GM21528 (cell line): ENCODE measurements at regions not wholly inside any gene's neighbourhood (a gene's known extent, or its start where the extent isn't known, plus 50 kb on each side); places are given as distances from the start of the nearest gene placed in this dataset.
"Not testable (repeated sequence)": the region's sequence is repeated elsewhere in the genome, so short reads cannot be mapped to it uniquely, and the experiment has no call there.

Source experiments
- ATAC-seq: cut with Tn5 transposase; IDR thresholded peaks from one replicate; pipeline ENCODE4 v1.9.1; 2021; ENCODE audit warnings: mild to moderate bottlenecking, moderate library complexity; ENCODE audit not compliant: unreplicated experiment, low FRiP score

- ATAC-seq = not testable (repeated sequence)
Measured at GRCh38 chr11:67878666-67879065, 125.2 kb downstream of the UNC93B1 start.

GRCh38 chr11:67877316-67877715, 126.6 kb downstream of the UNC93B1 start:
- not testable (repeated sequence) for ATAC-seq

DNA sequence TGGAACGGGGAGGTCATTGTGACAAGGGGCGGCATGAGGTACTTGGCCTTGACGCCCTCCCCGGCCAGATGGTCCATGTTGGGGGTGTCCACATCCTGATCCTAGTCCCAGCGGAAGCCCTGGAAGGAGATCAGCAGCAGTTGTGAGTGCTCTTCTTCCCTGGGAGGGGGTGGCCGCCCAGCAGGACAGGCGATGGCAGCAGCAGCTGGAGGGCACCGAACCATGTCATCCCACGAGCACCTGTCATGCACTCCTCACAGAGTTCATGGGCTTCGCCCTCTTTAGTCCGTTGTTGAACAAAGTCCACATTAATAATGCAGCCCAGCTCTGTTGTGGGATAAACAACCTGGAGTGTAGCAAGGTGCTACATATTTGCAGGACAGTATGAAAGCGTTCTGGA, 130.7 kb downstream of the UNC93B1 start:
- not testable (repeated sequence) for ATAC-seq

DNA sequence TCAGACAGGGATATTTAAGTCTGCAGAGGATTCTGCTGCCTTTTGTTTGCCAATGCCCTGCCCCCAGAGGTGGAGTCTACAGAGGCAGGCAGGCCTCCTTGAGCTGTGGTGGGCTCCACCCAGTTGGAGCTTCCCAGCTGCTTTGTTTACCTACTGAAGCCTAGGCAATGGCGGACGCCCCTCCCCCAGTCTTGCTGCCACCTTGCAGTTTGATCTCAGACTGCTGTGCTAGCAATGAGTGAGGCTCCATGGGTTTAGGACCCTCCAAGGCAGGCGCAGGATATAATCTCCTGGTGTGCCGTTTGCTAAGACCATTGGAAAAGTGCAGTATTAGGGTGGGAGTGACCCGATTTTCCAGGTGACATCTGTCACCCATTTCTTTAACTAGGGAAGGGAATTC, 132.7 kb downstream of the UNC93B1 start:
- not testable (repeated sequence) for ATAC-seq

GRCh38 chr11:67862896-67863295, 141.0 kb downstream of the UNC93B1 start:
- ATAC-seq = not testable (repeated sequence)

DNA sequence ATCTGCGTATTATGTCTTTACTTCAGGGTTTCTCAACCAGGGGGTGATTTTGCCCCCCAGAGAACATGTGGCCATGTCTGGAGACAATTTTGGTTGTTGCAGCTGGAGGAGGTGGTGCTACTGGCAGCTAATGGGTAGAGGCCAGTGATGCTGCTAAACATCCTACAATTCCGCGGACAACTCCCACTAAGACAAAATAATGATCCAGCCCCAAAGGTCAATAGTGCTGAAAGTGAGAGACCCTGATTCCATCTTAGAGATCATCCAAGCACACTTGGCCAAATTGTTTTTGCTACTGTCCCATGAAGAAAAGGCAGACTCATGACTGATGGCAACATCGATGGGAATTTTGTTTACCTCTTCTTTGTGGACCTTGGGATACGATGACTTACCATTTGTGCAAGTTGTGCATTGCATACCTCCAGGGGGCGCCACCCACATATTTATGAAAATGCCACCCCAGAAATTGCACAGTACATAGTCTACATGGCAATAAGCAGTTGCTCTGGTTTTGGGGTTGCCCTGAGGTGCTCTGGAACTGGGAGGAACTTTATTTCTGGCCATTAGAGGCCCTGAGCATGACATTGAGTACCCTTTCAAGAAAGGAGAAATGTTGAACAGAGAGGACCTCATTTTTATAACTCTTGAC, 144.3 kb downstream of the UNC93B1 start:
- ATAC-seq = not testable (repeated sequence)

GRCh38 chr11:67850747-67851146, 153.2 kb downstream of the UNC93B1 start:
- ATAC-seq = not testable (repeated sequence)

GRCh38 chr11:67849766-67850165, 154.1 kb downstream of the UNC93B1 start:
- not testable (repeated sequence) for ATAC-seq

DNA sequence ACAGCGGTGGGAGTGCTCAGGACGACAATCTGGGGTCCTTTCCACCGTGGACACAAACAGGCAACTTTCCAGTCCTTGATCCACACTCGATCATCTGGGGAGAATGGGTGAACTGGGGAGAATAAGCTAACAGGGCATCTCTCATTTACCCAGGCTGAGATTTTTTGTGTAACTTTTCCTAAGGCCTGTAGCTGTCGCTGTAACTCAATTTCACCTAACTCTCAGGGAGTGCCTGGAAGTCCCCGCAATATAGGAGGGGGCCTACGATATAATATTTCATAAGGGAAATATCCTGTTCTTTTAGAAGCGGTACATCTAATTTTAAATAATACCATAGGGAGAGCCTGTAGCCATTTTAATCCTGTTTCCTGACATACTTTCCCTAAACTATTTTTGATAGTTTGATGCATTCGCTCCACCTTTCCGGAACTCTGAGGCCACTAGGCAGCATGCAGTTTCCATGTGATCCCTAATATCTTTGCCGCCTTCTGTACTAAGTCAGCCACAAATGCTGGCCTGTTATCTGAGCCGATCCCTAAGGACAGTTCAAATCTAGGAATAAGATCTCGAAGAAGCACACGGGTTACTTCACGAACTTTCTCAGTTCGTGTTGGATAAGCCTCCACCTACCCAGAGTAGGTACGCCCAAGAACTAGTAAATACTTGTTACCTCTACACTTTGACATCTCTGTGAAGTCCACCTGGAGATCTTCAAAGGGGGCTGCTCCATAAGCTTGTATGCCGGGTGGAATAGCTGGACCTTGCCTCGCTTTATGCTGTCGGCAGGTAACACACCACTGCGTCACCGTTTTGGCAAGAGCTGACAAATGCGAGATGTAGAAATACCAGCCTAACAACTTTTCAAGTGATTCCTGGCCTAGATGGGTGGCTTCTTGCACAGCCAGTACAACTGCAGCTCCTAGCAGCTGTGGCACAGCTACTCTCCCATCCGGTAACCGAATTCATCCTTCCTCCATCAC, 155.7 kb downstream of the UNC93B1 start:
- ATAC-seq = not testable (repeated sequence)

GRCh38 chr11:67846303-67846702, 157.6 kb downstream of the UNC93B1 start:
- ATAC-seq = not testable (repeated sequence)

DNA sequence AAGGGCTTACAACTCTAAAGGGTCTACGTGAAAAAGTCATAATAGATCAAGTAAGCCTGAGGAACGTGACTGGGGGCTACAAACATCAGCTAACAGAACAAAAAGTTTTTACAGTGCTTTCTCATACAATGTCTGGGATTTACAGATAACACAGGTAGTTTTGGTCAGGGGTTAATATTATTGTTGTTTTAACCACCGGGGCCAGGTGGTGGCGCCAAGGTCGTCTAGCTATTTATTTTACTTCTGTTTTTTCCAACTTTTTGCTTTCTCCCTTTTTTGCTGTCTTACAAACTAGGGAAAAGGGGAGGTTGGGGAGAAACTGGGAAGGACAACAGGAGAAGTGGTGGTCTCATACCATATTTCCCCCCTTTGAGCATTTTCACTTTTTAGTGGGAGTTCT, 158.6 kb downstream of the UNC93B1 start:
- ATAC-seq = not testable (repeated sequence)

- ATAC-seq = not testable (repeated sequence)
Measured at GRCh38 chr11:67840599-67840998, 163.3 kb downstream of the UNC93B1 start.

DNA sequence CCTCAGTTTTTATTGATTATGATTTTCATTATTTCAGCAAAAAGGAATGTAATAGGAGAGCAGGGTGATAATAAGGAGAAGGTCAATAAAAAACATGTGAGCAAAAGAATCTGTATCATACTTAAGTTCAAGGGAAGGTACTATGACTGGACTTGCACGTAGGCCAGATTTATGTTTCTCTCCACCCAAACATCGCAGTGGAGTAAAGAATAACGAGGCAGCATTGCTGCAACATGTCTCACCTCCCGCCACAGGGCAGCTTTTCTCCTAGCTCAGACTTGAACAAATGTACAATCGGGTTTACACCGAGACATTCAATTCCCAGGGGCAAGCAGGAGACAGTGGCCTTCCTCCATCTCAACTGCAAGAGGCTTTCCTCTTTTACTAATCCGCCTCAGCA, 155.7 kb upstream of the ALDH3B2 start:
- not testable (repeated sequence) for ATAC-seq

- ATAC-seq = not testable (repeated sequence)
Measured at GRCh38 chr11:67826951-67827296, 152.5 kb upstream of the ALDH3B2 start.

GRCh38 chr11:67826028-67826950, 151.9 kb upstream of the ALDH3B2 start:
- not testable (repeated sequence) for ATAC-seq

GRCh38 chr11:67824861-67825260, 150.4 kb upstream of the ALDH3B2 start:
- not testable (repeated sequence) for ATAC-seq

DNA sequence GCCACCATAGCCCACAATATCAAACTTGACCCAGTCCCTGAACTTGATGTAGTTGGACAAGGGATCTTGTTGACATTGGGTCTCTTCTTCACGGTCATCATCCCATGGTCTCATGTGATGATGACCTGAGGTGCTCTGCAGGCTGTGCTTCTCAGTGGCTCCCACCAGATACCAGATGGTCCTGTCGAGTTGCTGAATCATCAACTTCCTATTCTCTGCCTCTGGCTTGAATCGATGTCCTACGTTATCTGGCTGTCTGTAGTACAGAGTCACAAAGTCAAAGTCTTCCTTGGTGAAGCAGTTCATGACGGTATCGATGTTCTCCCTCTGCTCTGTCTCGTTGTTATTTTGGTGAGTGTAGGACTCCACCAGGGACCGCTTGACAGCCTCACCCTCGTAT, 145.7 kb upstream of the ALDH3B2 start:
- no peak for ATAC-seq

- not testable (repeated sequence) for ATAC-seq
Measured at GRCh38 chr11:67817558-67817957, 143.1 kb upstream of the ALDH3B2 start.

- ATAC-seq = not testable (repeated sequence)
Measured at GRCh38 chr11:67809301-67809700, 134.9 kb upstream of the ALDH3B2 start.

- not testable (repeated sequence) for ATAC-seq
Measured at GRCh38 chr11:67807896-67808295, 133.5 kb upstream of the ALDH3B2 start.
